ENCODE measurements at regions not wholly inside any gene's neighbourhood (a gene's known extent, or its start where the extent isn't known, plus 50 kb on each side); places are given as distances from the start of the nearest gene placed in this dataset.

DNA sequence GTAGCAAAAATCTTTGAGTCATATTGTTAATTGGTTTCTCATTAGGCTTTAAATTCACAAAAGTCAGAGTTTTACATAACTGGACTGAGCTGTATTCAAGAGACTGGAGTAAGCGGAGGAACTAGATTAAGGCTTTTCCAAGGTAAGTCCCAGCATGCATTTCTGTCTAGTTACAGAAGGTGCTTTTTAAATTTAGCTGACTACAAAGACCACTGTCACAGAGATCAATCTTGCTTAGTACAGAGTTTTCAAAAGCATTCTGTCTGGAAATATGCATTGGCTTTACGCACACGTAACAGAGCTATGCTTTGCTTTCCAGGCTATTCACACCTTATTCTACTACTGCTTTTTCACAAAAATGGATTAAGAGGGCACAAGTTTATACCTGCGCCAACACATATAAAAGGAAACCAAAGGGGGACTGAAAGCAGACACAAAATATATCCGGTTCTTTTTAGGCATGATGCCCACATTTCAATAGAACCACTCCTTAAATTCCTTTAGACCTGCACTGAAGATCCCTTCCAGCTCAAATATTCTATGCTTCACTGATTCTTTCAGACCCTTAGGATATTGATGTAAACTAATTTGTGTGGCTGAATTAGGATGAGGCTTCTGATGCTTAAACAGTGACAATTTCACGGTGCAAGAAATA lies 560.7 kb upstream of the CRIM1 start:
- ATAC-seq (no peak), DNase-seq (no peak), FAIRE-seq (no peak)
- Histone ChIP-seq H3K27me3 (no peaks in the 10 kb centered on the region), H3K36me3 (no peaks in the 10 kb centered on the region), H3K4me1 (no peaks in the 10 kb centered on the region), H3K27ac (no peak overlapping the region), H3K9me3 (no peaks in the 10 kb centered on the region), H3K4me3 (no peak overlapping the region)
- no peak for TF ChIP-seq CTCF (IDR thresholded peaks at IDR 0.05)
- intact Hi-C loops (cut with DNase I), result no loop called here
- 76 to 90% methylated on average over 6 of the region's 6 CpGs for WGBS, 2 donors

DNA sequence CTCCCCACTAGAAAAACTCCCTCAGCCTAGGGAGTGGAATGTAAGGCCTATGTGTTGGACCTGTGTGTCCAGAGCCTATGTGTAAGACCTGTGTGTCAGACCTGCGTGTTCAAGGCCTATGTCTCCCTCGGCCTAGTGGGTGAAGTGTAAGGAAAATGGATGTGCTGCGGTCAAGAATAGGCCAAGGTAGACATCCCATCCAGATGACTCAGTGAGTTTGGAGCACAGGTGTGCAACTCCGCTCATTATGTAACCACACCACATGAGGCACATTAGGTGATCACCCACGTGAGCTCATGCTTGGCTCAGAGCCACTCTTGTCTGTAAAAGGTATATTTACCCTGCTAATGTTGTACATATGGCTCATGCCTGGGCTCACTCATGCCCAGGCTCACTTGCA lies 565.3 kb upstream of the CRIM1 start:
- FAIRE-seq (no peak), ATAC-seq (no peak), DNase-seq (no peak)
- no peaks in the 10 kb centered on the region for H3K36me3 ChIP-seq
- TF ChIP-seq CTCF (IDR thresholded peaks at IDR 0.05), result no peak
- H3K9me3 ChIP-seq, result no peaks in the 10 kb centered on the region
- no peak overlapping the region for H3K4me3 ChIP-seq
- no peaks in the 10 kb centered on the region for H3K27me3 ChIP-seq
- WGBS, 2 donors, result 66 to 71% methylated on average over 5 of the region's 5 CpGs
- no peaks in the 10 kb centered on the region for H3K4me1 ChIP-seq
- intact Hi-C loops (cut with DNase I), result no loop called here
- no peak overlapping the region for H3K27ac ChIP-seq

GRCh38 chr2:35788543-35788942 lies 567.0 kb upstream of the CRIM1 start:
- TF ChIP-seq CTCF (IDR thresholded peaks at IDR 0.05), result no peak
- DNase-seq (no peak), FAIRE-seq (no peak), ATAC-seq (no peak)
- no peaks in the 10 kb centered on the region for H3K9me3 ChIP-seq
- no peaks in the 10 kb centered on the region for H3K4me1 ChIP-seq
- H3K36me3 ChIP-seq, result no peaks in the 10 kb centered on the region
- H3K4me3 ChIP-seq, result no peak overlapping the region
- intact Hi-C loops (cut with DNase I), result no loop called here
- no peak overlapping the region for H3K27ac ChIP-seq
- no peaks in the 10 kb centered on the region for H3K27me3 ChIP-seq
- WGBS, 2 donors, result 77 to 93% methylated on average over 10 of the region's 10 CpGs

GRCh38 chr2:35787302-35788031 lies 568.1 kb upstream of the CRIM1 start:
- no peaks in the 10 kb centered on the region for H3K9me3 ChIP-seq
- DNase-seq, result no peak
- H3K4me3 ChIP-seq, result no peak overlapping the region
- no peak for TF ChIP-seq CTCF (IDR thresholded peaks at IDR 0.05)
- no peaks in the 10 kb centered on the region for H3K4me1 ChIP-seq
- intact Hi-C loops (cut with DNase I), result no loop called here
- ATAC-seq, result no peak
- no peak for FAIRE-seq
- H3K36me3 ChIP-seq, result no peaks in the 10 kb centered on the region
- no peaks in the 10 kb centered on the region for H3K27me3 ChIP-seq
- 75 to 91% methylated on average over 4 of the region's 4 CpGs for WGBS, 2 donors
- no peak overlapping the region for H3K27ac ChIP-seq

GRCh38 chr2:35785564-35785963 lies 570.0 kb upstream of the CRIM1 start:
- FAIRE-seq (no peak), DNase-seq (no peak), ATAC-seq (peak in 2 of 4 donors; percentile 35 to 54)
- Histone ChIP-seq H3K4me1 (no peaks in the 10 kb centered on the region), H3K36me3 (no peaks in the 10 kb centered on the region), H3K9me3 (no peaks in the 10 kb centered on the region), H3K27me3 (no peaks in the 10 kb centered on the region), H3K4me3 (no peak overlapping the region), H3K27ac (no peak overlapping the region)
- no peak for TF ChIP-seq CTCF (IDR thresholded peaks at IDR 0.05)
- intact Hi-C loops (cut with DNase I), result no loop called here
